Stomach (tissue), 4 donors: ENCODE measurements at regions not wholly inside any gene's neighbourhood (a gene's known extent, or its start where the extent isn't known, plus 50 kb on each side); places are given as distances from the start of the nearest gene placed in this dataset.

ENCODE experiments used
- EP300 ChIP-seq: sonication (generic); formaldehyde crosslinking; IDR thresholded peaks from one replicate; pipeline ENCODE4 v1.6.1; 2017; ENCODE audit warnings: antibody characterized with exemption
- POLR2A ChIP-seq, 4 donors: fragments of 450-650 bp; IDR thresholded peaks; one replicate each; pipeline ENCODE4 v1.6.1; 2016; ENCODE audit warnings: antibody characterized with exemption in 4 of 4, control low read depth in 2 of 4, mild to moderate bottlenecking in 1 of 4, moderate library complexity in 1 of 4
- POLR2AphosphoS5 ChIP-seq, 3 donors: sonication (generic); formaldehyde crosslinking; IDR thresholded peaks; one replicate each; pipeline ENCODE4 v1.6.1; 2016; ENCODE audit warnings: antibody characterized with exemption in 3 of 3
- TF ChIP-seq, protein P1 (sequence below), 7 experiments: fragments of 450-650 bp in 4 of 7; fragments of 200-600 bp in 3 of 7; sonication (generic) in 3 of 7; IDR thresholded peaks; one replicate each; pipeline ENCODE4 v1.5.1; 2016 to 2019; ENCODE audit warnings: antibody characterized with exemption in 7 of 7, control low read depth in 2 of 7, mild to moderate bottlenecking in 1 of 7

DNA sequence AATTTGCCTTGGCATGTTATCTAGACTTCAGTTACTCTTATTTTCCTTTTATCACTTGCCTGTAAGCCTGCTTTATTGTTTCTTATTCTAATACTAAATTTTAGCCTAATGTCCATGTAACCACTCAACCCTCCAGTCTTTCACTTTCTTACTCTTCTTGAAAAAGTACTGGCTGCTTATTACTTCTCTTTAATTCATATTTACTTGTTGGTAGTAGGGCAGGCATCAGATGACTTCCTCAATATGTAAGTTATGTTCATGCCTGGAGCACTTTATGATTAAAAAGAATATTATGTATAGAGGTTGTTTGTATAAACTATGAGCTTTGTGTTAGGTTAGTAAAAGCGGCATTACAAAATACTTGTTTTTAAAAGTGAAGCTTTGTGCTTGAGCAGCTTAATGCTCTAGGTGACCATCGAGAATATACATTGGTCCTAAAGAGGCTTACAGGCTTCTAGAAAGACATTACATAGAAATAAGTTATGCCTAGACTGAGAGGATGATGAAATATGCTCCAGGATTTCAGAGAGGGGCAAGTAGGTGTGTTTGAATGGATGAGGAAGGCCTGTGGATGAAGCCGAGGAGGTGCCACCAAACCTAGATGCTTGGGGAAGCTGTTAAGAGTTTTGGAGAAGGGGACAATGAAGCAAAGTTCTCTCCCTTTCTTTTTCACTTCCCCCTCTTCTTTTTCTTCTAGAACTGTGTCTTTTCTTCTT is 207.1 kb upstream of the HDAC9 start:
- TF ChIP-seq, protein P1, sequence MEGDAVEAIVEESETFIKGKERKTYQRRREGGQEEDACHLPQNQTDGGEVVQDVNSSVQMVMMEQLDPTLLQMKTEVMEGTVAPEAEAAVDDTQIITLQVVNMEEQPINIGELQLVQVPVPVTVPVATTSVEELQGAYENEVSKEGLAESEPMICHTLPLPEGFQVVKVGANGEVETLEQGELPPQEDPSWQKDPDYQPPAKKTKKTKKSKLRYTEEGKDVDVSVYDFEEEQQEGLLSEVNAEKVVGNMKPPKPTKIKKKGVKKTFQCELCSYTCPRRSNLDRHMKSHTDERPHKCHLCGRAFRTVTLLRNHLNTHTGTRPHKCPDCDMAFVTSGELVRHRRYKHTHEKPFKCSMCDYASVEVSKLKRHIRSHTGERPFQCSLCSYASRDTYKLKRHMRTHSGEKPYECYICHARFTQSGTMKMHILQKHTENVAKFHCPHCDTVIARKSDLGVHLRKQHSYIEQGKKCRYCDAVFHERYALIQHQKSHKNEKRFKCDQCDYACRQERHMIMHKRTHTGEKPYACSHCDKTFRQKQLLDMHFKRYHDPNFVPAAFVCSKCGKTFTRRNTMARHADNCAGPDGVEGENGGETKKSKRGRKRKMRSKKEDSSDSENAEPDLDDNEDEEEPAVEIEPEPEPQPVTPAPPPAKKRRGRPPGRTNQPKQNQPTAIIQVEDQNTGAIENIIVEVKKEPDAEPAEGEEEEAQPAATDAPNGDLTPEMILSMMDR (IDR thresholded peaks at IDR 0.05): no peak
- no peak for TF ChIP-seq POLR2A (IDR thresholded peaks at IDR 0.05)
- no peak for TF ChIP-seq POLR2AphosphoS5 (IDR thresholded peaks at IDR 0.05)
- TF ChIP-seq EP300: no peak
